IMR-90 (cell line): ENCODE measurements at regions not wholly inside any gene's neighbourhood (a gene's known extent, or its start where the extent isn't known, plus 50 kb on each side); places are given as distances from the start of the nearest gene placed in this dataset.

Experiments
- CTCF ChIP-seq: conservative IDR thresholded peaks from 2 replicates; pipeline ENCODE4 v1.5.1; 2012; ENCODE audit warnings: mild to moderate bottlenecking, low read depth, low read length, improper control_type of control experiment
- FOS ChIP-seq: fragments of 150-350 bp; IDR thresholded peaks from 2 replicates; pipeline ENCODE4 v1.6.1; 2016; ENCODE audit warnings: low read depth, low read length
- MAFK ChIP-seq: IDR thresholded peaks from 2 replicates; pipeline ENCODE4 v1.6.1; 2012; ENCODE audit warnings: low read depth, low read length, improper control_type of control experiment
- MAZ ChIP-seq: IDR thresholded peaks from 2 replicates; pipeline ENCODE4 v1.6.1; 2012; ENCODE audit warnings: low read depth, mild to moderate bottlenecking, low read length, improper control_type of control experiment, moderate library complexity, borderline replicate concordance
- POLR2A ChIP-seq: IDR thresholded peaks from 2 replicates; pipeline ENCODE4 v1.6.1; 2012; ENCODE audit warnings: mild to moderate bottlenecking, low read depth, low read length
- RAD21 ChIP-seq: IDR thresholded peaks from 2 replicates; pipeline ENCODE4 v1.6.1; 2012; ENCODE audit warnings: low read length, improper control_type of control experiment
- SMC3 ChIP-seq: fragments of 150-350 bp; IDR thresholded peaks from 2 replicates; pipeline ENCODE4 v1.6.1; 2016; ENCODE audit warnings: low read depth, mild to moderate bottlenecking, antibody characterized with exemption, low read length, moderate library complexity

GRCh38 chr14:83047059-83047830 is 1513.6 kb upstream of the SEL1L start:
- TF ChIP-seq CTCF, result no peak
- TF ChIP-seq POLR2A, result no peak
- no peak for TF ChIP-seq RAD21
- no peak for TF ChIP-seq SMC3
- no peak for TF ChIP-seq MAFK
- TF ChIP-seq MAZ, result no peak
- no peak for TF ChIP-seq FOS
